Neuronal stem cell (in vitro differentiated cells): ENCODE measurements at regions not wholly inside any gene's neighbourhood (a gene's known extent, or its start where the extent isn't known, plus 50 kb on each side); places are given as distances from the start of the nearest gene placed in this dataset.

Experiments used
- DNase-seq: peaks from one replicate; pipeline ENCODE4 v3.0.0-alpha.2; 2013; ENCODE audit warnings: low spot score
- H2AFZ ChIP-seq: one replicate; pipeline ENCODE4 v1.6.1; 2013; ENCODE audit warnings: mild to moderate bottlenecking, low read length, inconsistent platforms
- H2AK5ac ChIP-seq: 2 replicates; pipeline ENCODE4 v1.6.1; 2013; ENCODE audit warnings: low read depth, mild to moderate bottlenecking, inconsistent platforms, low read length, moderate library complexity, mixed read lengths
- H2BK120ac ChIP-seq: 2 replicates; pipeline ENCODE4 v1.6.1; 2013; ENCODE audit warnings: low read depth, mild to moderate bottlenecking, inconsistent platforms, low read length, moderate library complexity, mixed read lengths
- H2BK12ac ChIP-seq: one replicate; pipeline ENCODE4 v1.6.1; 2013; ENCODE audit warnings: low read length, inconsistent platforms
- H2BK15ac ChIP-seq: 2 replicates; pipeline ENCODE4 v1.6.1; 2013; ENCODE audit warnings: mild to moderate bottlenecking, low read length, inconsistent platforms, mixed read lengths
- H2BK5ac ChIP-seq: one replicate; pipeline ENCODE4 v1.6.1; 2013; ENCODE audit warnings: inconsistent platforms, mild to moderate bottlenecking, low read length, moderate library complexity
- H3K14ac ChIP-seq: one replicate; pipeline ENCODE4 v1.6.1; 2013; ENCODE audit warnings: low read length, inconsistent platforms
- H3K18ac ChIP-seq: 2 replicates; pipeline ENCODE4 v1.6.1; 2013; ENCODE audit warnings: low read length, inconsistent platforms
- H3K23ac ChIP-seq: 2 replicates; pipeline ENCODE4 v1.6.1; 2013; ENCODE audit warnings: low read depth, mild to moderate bottlenecking, mixed read lengths, low read length, inconsistent platforms; ENCODE audit not compliant: poor library complexity
- H3K27ac ChIP-seq: replicated peaks from 3 replicates; pipeline ENCODE4 v1.5.1; 2013; ENCODE audit warnings: low read length, inconsistent platforms
- H3K27me3 ChIP-seq, 3 experiments: 2 replicates each; pipeline ENCODE4 v1.6.1; 2013; ENCODE audit warnings: low read length in 3 of 3, mild to moderate bottlenecking in 2 of 3, inconsistent platforms in 1 of 3, low read depth in 1 of 3, mixed read lengths in 1 of 3, moderate library complexity in 1 of 3; ENCODE audit not compliant: control insufficient read depth in 3 of 3, insufficient read depth in 3 of 3
- H3K36me3 ChIP-seq, 2 donors: replicated peaks in 1 of 2; 2 replicates each; pipeline ENCODE4 v1.6.1; 2013; ENCODE audit warnings: low read length in 2 of 2; ENCODE audit not compliant: control insufficient read depth in 2 of 2, insufficient read depth in 2 of 2
- H3K4ac ChIP-seq: 2 replicates; pipeline ENCODE4 v1.6.1; 2013; ENCODE audit warnings: inconsistent platforms, mild to moderate bottlenecking, low read length, moderate library complexity
- H3K4me1 ChIP-seq, 2 donors: 1 replicate in 1 of 2; 2 replicates in 1 of 2; pipeline ENCODE4 v1.6.1; 2013; ENCODE audit warnings: low read length in 2 of 2, low read depth in 1 of 2; ENCODE audit not compliant: control insufficient read depth in 2 of 2, insufficient read depth in 1 of 2
- H3K4me2 ChIP-seq: one replicate; pipeline ENCODE4 v1.6.1; 2013; ENCODE audit warnings: mild to moderate bottlenecking, low read length, inconsistent platforms; ENCODE audit not compliant: insufficient read depth, poor library complexity, severe bottlenecking
- H3K4me3 ChIP-seq, 2 donors: 2 replicates each; pipeline ENCODE4 v1.5.1; 2013; ENCODE audit warnings: low read length in 2 of 2, mild to moderate bottlenecking in 2 of 2, inconsistent platforms in 1 of 2, moderate library complexity in 1 of 2
- H3K79me1 ChIP-seq: one replicate; pipeline ENCODE4 v1.6.1; 2013; ENCODE audit warnings: low read depth, mild to moderate bottlenecking, inconsistent platforms, low read length, moderate library complexity
- H3K9ac ChIP-seq: one replicate; pipeline ENCODE4 v1.6.1; 2013; ENCODE audit warnings: mild to moderate bottlenecking, low read depth, low read length, inconsistent platforms; ENCODE audit not compliant: poor library complexity
- H3K9me3 ChIP-seq, 2 donors: replicated peaks in 1 of 2; 2 replicates each; pipeline versions ENCODE3 to v1.6.1; 2013; ENCODE audit warnings: low read length in 2 of 2, mild to moderate bottlenecking in 2 of 2, inconsistent platforms in 1 of 2, low read depth in 1 of 2, mixed read lengths in 1 of 2, moderate library complexity in 1 of 2; ENCODE audit not compliant: control insufficient read depth in 2 of 2, insufficient read depth in 1 of 2
- H4K8ac ChIP-seq: one replicate; pipeline ENCODE4 v1.6.1; 2013; ENCODE audit warnings: low read depth, mild to moderate bottlenecking, inconsistent platforms, low read length, moderate library complexity
- H4K91ac ChIP-seq: one replicate; pipeline ENCODE4 v1.6.1; 2013; ENCODE audit warnings: low read length, low read depth, mild to moderate bottlenecking, inconsistent platforms; ENCODE audit not compliant: poor library complexity
- WGBS, 2 donors: extraction: QIAGEN DNeasy Blood & Tissue Kit; methylation state at CpG; one replicate each; pipeline ENCODE4 v1.1.7; 2013; ENCODE audit warnings: missing lambda C conversion rate in 2 of 2, mixed read lengths in 1 of 2; ENCODE audit not compliant: insufficient read length in 2 of 2, insufficient replicate concordance in 1 of 2; ENCODE audit errors: extremely low coverage in 2 of 2; 5-methylcytosine and 5-hydroxymethylcytosine counted together

DNA sequence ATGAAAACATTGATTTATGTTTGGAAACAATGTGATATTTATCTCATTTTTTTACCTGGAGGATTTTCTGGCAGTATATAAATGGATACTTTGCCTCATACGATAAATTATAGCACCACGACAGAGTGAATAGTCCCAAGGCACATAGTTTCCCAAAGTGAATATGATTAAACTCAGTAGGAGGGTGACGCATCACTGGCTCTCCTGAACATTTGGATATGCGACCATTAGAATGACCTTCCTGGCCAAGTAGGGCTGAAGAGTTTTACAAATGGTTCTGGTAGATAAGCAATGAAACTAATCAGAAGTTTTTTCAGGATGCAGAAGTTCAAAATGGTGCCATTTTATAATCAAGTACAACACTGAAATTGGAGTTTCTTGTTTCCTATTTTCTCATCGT, 397.7 kb downstream of the AASDHPPT start:
- no peak for DNase-seq
- Histone ChIP-seq H3K9me3 (peaks cover 0 to 3% of the 10 kb centered on the region in 2 donors), H3K4me3 (no peak overlapping the region), H3K18ac (no peak overlapping the region), H2AK5ac (no peak overlapping the region), H3K27ac (no peak overlapping the region), H3K4me1 (peaks cover 2 to 4% of the 10 kb centered on the region in 2 donors), H3K4ac (no peak overlapping the region), H2BK5ac (no peak overlapping the region), H2BK12ac (no peak overlapping the region), H2BK120ac (no peak overlapping the region), H3K9ac (no peak overlapping the region), H3K4me2 (no peak overlapping the region), H2BK15ac (no peak overlapping the region), H3K27me3 (no peaks in the 10 kb centered on the region), H4K91ac (no peak overlapping the region), H3K14ac (no peak overlapping the region), H3K36me3 (no peaks in the 10 kb centered on the region), H4K8ac (no peak overlapping the region), H3K23ac (no peak overlapping the region), H2AFZ (no peak overlapping the region), H3K79me1 (no peaks in the 10 kb centered on the region)
- WGBS, 2 donors = no CpG with 5 or more reads among the region's 5 CpGs

GRCh38 chr11:106477776-106478175, 400.3 kb downstream of the AASDHPPT start:
- WGBS, 2 donors = no CpG with 5 or more reads among the region's 1 CpG
- Histone ChIP-seq H2AK5ac (no peak overlapping the region), H3K18ac (no peak overlapping the region), H3K4me1 (peaks cover 4 to 8% of the 10 kb centered on the region in 2 donors), H3K23ac (no peak overlapping the region), H3K4me2 (no peak overlapping the region), H3K9ac (no peak overlapping the region), H2BK12ac (no peak overlapping the region), H2BK15ac (no peak overlapping the region), H3K27me3 (no peaks in the 10 kb centered on the region), H3K4ac (no peak overlapping the region), H2BK120ac (no peak overlapping the region), H3K9me3 (peaks cover 0 to 3% of the 10 kb centered on the region in 2 donors), H2BK5ac (no peak overlapping the region), H4K91ac (no peak overlapping the region), H3K4me3 (no peak overlapping the region), H4K8ac (no peak overlapping the region), H3K14ac (no peak overlapping the region), H2AFZ (no peak overlapping the region), H3K79me1 (no peaks in the 10 kb centered on the region), H3K27ac (no peak overlapping the region), H3K36me3 (no peaks in the 10 kb centered on the region)
- no peak for DNase-seq

- Histone ChIP-seq H3K4me1 (peaks cover 6 to 11% of the 10 kb centered on the region in 2 donors), H3K23ac (no peak overlapping the region), H2BK120ac (no peak overlapping the region), H3K4ac (no peak overlapping the region), H3K36me3 (no peaks in the 10 kb centered on the region), H2AK5ac (no peak overlapping the region), H3K27me3 (no peaks in the 10 kb centered on the region), H4K8ac (no peak overlapping the region), H3K18ac (no peak overlapping the region), H4K91ac (no peak overlapping the region), H3K9ac (no peak overlapping the region), H2BK5ac (no peak overlapping the region), H3K4me2 (no peak overlapping the region), H3K79me1 (no peaks in the 10 kb centered on the region), H3K14ac (no peak overlapping the region), H3K9me3 (no peaks in the 10 kb centered on the region), H2BK12ac (no peak overlapping the region), H2AFZ (no peak overlapping the region), H3K4me3 (no peak overlapping the region), H2BK15ac (no peak overlapping the region), H3K27ac (no peak overlapping the region)
- no peak for DNase-seq
- WGBS, 2 donors = no CpG with 5 or more reads among the region's 3 CpGs
These were observed 402.2 kb downstream of the AASDHPPT start for GRCh38 chr11:106479646-106480045.

GRCh38 chr11:106480581-106481190, 403.2 kb downstream of the AASDHPPT start:
- no peak overlapping the region for H2BK120ac ChIP-seq
- no peak overlapping the region for H2BK5ac ChIP-seq
- no peak overlapping the region for H3K4me2 ChIP-seq
- H3K18ac ChIP-seq = no peak overlapping the region
- no peak overlapping the region for H2BK15ac ChIP-seq
- H4K8ac ChIP-seq = no peak overlapping the region
- DNase-seq = no peak
- H3K79me1 ChIP-seq = no peaks in the 10 kb centered on the region
- H3K9me3 ChIP-seq = no peaks in the 10 kb centered on the region
- whole genome bisulfite sequencing, 2 donors = no CpG with 5 or more reads among the region's 1 CpG
- H2AFZ ChIP-seq = no peak overlapping the region
- no peak overlapping the region for H3K27ac ChIP-seq
- H3K27me3 ChIP-seq = no peaks in the 10 kb centered on the region
- no peak overlapping the region for H3K14ac ChIP-seq
- no peak overlapping the region for H3K4ac ChIP-seq
- no peak overlapping the region for H3K4me3 ChIP-seq
- H4K91ac ChIP-seq = no peak overlapping the region
- no peaks in the 10 kb centered on the region for H3K36me3 ChIP-seq
- peaks cover 6 to 11% of the 10 kb centered on the region in 2 donors for H3K4me1 ChIP-seq
- no peak overlapping the region for H2BK12ac ChIP-seq
- H2AK5ac ChIP-seq = no peak overlapping the region
- H3K9ac ChIP-seq = no peak overlapping the region
- H3K23ac ChIP-seq = no peak overlapping the region
